ENCODE measurements at regions not wholly inside any gene's neighbourhood (a gene's known extent, or its start where the extent isn't known, plus 50 kb on each side); places are given as distances from the start of the nearest gene placed in this dataset.
A peak's percentile ranks its signal among the peaks of the same experiment; 100 is the strongest.

DNA sequence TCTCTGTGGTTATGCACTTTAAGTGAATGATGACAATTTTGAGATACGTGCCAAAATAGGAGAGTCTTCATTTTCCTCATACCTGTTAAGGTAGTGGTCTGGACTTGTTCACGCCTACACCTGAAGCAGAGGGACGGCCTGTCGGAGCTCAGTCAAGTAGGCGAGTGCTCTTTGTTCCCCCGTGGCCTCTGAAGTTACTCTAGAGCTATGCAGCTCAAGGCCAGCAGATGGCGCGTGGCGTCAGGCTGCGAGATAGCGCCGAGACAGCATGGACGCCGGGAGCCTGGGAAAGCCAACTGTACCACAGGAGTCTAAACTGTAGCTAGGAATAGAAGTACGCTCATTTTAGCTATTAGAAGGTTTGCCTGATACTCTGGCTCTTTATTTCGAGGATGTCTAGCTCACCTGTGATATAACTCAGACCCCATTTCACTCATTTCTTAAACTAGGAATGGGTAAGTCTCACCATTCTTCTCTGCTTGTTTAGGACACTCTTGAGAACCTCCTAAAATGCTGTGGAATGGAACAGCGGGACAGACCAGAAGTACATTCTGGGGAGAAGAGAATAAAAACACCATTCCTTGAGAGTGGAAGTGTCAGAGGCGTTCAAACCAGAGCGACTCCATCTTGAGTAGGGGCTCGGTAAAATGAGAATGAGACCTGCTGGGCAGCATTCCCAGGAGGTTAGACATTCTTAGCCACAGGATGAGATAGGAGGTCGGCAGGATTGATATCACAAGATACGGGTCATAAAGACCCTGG, 267.4 kb upstream of the HMGA2 start:
- DNase-seq = peak; percentile 50

DNA sequence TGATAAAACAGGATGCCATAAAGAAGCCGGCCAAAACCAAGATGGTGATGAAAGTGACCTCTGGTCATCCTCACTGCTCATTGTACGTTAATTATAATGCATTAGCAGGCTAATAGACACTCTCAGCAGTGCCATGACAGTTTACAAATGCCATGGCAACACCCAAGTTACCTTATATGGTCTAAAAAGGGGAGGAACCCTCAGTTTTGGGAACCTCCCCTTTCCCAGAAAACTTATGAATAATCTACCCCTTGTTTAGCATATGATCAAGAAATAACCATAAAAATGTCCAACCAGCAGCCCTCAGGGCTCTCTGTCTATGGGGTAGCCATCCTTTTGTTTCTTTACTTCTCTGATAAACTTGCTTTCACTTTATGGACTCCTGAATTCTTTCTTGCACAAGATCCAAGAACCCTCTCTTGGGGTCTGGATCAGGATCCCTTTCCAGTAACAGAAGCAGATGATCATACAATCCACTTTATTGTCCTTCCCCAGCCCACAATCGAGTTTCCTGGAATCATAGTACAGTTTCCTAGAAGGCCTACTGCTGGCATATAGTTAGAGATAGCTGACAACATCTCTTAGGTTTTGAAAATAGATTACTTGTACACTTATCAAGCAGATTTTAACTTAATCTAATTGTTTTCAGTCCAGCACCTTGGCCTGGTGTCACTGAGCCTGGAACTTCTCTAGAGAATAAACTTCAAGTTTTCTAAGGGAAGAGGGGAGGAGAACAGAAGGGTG, 266.7 kb upstream of the HMGA2 start:
- no peak for DNase-seq

DNA sequence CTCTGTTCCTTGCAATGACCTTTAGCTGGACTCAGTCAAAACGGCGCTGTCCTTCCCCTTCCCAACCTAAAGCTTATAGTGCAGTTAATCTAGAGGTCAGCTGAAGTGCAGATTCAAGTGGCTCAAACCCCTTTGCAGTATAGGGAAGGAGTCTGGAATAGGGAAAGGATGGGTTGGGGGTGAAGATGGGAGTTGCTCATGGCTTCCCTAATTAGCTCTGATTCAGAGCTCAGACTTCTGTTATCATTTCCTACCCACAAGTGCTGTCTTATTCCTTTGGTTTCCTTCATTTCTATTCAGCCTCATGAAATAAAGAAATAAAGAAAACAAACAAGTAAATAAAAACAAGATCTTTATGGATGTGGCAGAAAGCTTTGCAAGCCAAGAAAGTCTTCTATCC, 264.0 kb upstream of the HMGA2 start:
- DNase-seq = no peak

DNA sequence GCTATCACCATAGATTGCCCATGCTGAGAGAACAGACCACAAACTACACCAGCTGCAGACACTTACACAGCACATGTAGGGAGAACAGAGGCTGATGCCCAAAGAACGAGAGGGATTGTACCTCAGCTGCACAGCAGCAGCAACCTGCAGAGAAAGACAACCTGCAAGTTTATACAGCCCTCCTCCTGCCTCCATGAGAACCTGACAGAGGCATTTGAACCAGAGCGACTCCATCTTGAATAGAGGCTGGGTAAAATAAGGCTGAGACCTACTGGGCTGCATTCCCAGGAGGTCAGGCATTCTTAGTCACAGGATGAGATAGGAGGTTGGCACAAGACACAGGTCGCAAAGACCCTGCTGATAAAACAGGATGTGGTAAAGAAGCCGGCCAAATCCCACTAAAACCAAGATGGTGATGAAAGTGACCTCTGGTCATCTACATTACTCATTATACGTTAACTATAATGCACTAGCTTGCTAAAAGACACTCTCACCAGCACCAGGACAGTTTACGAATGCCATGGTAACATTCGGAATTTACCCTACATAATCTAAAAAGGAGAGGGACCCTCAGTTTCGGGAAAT, 262.4 kb upstream of the HMGA2 start:
- no peak for DNase-seq

DNA sequence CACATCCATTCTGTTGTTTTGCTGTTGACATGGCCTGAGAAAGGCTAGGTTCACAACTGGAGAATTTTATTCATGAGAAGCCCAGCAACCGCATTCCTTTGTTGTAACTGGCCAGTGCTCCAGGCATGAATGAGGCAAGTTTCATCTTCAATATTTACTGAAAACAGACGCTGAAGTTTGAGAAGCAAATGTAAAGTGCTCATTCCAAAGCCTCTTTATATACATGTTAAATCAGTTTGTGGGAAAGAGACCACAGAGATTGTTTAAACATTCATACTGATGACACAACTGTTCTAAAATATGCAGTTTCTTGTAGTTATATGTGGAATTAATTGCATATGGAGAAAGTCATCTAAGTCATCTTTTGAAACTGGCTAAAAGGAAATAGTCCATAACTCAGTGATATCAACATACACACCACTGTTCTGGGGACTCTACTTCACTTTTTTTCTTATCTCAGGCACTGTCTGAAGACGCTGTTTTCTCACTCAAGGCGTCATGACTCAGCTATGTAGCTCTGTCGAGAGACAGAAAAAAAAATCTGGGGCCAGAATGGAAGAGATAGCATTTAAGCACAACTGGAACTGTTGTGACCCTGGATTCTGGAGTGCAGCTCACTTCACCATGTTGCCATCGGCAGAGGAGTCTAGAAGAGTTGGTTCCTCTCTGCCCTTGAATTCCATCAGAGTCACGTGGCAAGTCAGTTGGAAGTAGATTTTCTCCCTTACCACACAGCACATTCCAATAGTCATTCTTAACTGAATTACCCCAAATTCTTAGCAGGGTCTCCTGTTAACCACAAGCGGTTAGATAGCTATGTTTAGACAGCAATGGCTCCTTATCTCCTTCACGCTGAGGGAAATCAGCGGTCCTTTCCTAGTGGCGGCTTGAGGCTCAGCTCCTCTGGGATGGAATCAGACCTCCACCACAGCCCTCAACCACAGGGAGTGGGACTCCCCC, 258.4 kb upstream of the HMGA2 start:
- no peak for DNase-seq

DNA sequence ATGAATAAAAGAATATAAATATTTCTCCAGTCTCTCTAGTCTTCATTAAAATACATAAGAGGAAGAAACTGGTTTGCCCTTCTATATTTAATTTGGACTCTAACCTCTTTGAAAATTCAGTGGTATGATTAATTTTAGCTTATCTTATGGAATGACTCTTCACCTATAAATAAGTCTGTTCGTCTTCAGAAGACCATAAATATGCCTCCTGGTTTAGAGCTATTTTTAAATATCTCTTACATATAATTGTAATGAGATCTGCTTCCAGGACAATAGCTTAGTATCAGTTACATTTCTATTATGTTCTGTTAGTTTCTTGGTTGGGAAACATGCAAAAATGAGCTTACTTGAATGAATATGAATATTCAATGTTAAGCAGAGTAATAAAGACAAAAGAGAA, 257.5 kb upstream of the HMGA2 start:
- DNase-seq = no peak

DNA sequence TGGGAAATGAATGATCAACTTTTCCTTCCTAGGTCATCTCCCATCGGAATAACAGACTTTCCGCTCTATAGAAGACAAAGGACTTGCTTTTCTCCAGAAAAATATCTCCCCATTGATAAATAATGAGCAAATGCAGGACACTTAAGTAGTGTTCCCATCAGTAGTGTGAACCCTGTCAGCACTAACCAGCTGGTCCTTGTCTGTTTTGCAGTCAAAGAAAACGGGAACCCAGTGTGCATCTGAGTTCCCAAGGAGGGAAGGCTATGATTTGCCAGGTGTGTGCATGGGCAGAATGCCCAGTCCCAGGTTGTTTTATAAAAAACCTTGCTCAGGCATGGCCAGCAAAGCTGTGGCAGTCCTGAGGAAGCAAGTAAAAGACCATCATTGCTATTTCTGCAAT, 256.5 kb upstream of the HMGA2 start:
- DNase-seq = no peak

DNA sequence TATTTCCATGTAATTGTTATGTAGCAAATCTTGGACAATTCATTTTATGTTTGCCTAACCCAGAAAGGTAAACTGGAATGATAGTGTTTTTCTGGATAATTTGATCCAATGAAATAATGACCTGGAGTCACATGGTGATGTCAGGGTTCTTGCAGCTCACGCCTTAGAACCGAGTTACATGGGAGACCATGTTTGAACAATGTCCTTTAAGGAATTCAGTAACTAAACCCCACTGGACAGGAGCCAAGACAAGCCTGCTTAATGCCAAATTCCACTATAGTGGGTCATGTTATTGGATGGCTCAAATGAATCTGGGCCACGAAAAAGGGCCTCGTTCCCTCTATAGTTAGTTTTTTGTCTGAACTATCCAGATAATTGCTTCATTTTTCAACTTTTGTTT, 255.8 kb upstream of the HMGA2 start:
- DNase-seq = no peak

DNA sequence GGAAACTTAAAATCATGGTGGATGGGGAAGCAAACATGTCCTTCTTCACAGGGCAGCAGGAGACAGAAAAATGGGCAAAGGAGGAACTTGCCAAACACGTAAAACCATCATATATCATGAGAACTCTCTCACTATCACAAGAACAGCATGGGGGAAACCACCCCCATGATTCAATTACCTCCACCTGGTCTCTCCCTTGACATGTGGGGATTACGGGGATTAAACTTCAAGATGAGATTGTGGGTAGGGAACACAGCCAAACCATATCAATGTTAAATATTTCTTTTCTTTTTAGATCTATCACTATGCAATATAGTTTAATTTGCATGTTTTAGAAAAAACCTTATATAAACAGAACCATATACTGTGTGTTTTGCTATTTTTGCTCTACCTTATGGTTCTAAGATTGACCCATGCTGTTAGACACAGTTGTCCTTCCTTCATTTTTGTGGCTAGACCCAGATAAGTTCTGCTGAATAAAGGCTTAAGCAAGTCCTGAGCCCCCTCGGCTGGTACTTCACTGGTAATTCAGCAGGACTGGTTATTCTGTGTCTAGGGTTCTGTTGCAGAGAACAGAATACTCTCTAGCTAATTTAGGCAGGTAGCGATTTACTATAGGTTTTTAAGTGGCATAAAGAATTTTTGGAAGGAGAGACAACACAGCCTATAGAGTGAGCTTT, 253.7 kb upstream of the HMGA2 start:
- no peak for DNase-seq

DNA sequence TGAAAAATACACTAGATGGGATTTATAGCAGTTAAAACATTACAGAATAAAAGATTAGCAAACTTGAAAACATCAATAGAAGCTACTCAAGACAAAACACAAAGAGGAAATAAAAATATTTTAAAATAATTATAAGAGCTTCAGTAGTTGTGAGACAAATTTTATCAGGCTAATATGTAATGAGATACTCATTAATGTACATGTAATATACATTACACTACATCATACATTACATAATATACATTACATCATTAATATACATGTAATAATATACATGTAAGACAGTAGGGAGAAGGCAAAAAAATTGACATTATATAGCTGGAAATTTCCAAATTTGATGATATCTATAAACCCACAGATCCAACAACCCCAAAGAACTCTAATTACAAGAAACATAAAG, 249.4 kb upstream of the HMGA2 start:
- DNase-seq = no peak

DNA sequence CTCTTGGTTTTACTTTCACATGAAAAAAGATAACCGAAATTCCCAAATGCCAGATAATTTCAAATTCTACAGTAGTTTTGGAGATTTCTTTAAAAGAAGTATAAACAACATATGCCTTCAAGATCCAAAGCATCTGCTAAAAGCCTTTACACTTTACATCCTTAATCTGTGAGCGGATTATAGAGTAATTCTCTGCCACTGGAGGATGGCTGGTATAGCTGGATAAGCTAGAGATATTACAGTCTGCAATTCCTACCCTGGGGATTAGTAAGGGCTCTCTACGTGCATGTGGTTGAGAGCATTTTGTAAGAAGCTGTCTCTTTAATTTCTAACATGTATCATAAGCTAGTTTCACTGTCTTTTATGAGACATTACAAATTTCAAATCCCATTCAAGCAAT, 240.3 kb upstream of the HMGA2 start:
- no peak for DNase-seq

DNA sequence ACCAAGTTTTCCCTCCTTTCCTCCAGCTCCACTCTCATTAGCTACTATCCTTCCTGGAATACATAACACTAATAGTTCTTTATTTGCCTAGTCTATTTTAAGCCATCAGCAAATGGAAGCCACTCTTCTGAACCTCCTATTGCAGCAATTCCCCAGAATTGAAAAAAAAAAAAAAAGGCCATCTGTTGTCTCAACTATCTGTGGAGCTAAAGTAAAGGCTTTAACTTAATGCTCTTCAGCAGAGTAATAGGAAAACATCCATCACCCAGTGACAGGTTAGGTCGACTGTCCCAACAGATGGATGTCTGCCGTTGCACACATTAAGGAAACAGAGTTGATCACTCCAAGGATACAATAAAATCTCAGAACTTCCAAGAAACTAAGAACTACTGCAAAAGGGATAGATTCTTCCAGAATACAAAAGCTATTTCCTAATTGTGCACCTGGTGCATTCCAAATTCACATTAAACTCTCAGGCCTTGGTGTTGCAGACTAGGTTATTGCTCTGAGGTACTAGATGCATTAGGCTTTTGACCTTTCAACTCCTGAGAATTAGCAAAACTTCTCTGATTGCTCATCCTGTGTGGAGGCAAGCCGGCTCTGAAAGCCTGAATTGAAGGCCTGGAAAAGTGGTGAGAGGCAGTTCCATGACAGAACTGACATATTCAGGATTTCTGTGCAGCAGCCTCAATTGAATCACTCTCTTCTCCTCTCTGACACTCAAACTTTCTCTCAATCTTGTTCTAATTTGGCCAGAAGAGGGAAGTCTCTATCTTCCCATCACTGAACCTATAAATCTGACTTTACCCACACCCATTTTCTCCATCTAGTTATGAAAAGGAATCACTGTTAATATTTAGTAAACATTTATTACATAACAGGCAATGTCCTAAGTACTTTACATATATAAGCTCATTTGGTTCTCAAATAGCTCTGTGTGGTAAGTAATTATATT, 238.4 kb upstream of the HMGA2 start:
- DNase-seq = peak; percentile 57

DNA sequence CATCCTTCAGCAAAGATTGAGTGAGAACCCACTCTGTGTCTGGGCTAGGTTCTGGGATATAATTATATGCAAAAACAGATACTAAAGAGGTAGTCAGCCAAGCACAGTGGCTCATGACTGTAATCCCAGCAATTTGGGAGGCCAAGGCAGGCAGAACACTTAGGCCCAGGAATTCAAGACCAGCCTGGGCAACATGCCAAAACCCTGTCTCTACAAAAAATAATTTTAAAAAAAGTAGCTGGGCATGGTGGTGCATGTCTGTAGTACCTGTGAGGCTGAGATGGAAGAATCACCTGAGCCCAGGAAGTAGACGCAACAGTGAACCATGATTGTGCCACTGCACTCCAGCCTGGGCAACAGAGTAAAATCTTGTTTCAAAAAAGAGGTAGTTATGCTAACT, 237.5 kb upstream of the HMGA2 start:
- no peak for DNase-seq

DNA sequence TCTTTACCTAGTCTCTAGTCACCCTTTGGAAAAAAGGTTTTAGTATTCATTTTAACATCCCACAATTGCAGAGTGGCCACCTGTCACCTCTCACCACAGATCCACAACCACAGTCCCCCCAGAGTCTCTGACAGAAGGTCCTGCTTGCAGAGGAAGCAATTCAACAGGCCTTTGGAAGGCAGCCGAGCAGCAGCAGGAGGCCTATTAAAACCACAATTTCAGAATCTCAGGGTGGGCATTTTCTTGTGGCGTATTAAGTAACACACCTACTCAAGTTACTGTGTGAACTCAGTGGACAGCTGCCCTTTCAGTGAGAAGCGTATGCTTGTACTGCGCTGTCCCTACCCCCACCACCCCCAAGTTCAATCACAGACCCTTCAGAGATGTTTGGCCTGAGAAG, 234.0 kb upstream of the HMGA2 start:
- DNase-seq = peak; percentile 53

DNA sequence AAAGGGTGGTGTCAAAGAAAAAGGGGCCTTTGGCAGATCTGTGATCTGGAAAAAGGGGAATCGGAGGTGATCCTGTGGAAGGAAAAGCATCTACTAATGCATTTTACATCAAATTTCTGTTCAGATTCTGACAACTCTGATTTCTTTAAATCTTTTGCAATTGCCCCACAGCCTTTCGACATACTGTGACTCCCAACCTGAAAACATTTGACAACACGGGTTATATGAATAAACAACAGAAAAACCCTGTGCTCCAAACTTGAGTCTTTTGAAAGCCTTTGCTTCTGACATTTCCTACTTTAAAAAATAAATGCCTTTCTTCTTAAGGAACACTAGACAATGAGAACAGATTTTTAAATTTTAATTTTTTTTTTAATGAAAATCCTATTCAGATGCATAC, 231.9 kb upstream of the HMGA2 start:
- DNase-seq = no peak

DNA sequence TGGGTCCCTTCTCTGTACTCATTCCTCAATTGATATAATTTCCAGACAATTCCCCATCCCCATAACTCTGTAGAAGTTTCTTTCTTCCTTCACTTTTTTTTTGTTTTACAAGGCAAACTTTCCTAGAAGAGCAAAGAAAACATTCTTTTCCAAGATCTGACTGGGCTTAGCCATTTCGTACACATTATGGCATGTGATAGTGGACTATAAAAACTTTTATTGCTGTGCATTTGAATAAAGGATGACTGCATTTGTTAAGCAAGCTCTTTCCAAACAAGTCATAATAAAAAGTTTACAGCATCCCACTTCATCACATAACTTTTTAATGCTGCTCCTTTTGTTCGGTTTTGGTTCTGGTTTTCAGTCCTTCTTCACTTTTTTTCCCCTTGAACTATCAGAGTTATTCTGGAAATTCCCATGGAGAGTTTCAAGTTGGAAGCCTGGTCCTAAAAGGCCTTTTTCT, 231.0 kb upstream of the HMGA2 start:
- no peak for DNase-seq

DNA sequence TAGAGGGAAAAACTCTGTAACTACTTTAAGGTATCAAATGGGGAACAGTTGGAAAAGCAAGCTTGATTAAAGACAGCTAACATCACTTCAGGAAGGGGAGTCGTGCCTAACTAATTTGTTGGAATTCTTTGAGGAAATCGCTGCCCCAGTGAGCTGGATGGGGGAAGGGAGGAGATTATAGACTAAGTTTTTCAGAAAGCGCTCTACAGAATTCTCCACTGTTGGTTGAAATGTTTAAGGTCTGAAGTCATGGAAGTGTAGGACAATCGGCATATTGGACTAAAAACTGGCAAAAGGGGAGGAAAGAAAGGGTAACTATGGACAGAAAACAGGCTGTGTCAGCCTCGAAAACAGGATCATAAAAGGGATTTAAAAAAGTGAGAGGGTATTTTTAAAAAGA, 229.9 kb upstream of the HMGA2 start:
- no peak for DNase-seq

DNA sequence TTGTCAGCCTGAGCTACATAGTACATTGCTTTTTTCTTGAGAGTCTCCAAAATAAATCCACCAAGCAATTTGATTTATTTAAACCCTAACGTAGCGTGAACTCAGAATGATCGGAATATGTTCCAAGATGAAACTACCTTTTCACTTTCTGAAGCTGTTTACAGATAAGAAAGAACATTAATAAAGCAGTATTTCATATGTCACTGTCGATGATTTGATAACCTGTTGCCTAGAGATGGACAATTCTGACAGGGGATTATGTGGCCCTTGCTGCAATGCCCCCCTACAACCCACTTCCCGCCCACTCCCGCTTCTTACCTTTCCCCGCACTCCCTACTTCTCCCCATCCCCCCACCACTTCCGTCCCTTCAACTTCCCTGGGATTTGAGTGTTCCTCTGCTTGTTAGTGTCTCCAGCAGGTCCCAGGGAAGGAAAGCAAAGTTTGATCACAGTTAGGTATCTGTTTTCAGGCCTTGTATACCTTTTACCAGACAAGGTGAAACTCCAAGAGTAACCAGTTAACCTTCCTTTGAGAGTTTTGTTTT, 229.2 kb upstream of the HMGA2 start:
- no peak for DNase-seq

DNA sequence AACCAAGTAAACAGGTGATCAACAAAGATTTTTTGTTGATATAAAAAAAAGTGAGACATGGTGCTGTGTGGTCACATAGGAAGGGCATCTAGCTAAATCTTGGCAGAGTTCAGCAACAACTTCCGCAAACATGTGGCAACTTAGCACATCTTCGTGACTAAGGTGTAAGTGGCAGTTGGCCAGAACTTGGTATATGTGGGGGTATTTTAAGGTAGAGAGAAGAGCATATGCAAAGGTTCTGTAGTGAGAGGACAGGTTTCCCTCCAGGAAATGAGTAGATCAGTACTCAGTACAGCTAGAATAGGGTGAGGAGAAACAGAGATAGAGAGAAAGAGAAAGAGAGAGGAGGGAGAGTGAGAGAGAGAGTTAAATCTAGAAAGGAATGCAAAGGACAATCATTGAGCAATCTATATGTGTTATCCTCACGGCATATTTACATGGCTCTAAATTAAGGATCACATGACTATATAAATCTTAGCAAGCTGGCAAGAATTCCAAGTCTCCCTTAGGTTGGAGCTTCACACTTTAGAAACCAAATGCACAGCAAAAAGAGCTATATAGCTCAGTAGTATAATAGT, 227.7 kb upstream of the HMGA2 start:
- DNase-seq = no peak

DNA sequence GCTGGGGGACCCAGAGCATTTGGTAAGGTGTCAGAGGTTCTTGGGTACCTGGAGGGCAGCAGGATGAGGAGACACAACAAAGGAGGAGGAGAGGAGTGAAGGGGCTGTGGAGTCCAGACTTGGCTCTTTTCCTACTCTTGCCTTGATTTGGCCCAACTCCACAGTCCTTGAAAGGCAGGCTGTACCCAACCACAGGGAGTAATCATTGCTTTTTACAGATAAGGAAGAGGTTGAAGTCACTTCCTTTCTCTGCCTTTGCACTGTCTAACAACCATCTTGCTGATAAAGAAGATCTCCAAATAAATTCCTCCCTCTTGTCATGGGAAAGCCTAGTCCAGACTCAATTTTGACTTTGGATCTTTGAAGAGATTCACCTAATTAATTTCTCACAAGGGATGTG, 226.8 kb upstream of the HMGA2 start:
- DNase-seq = no peak

DNA sequence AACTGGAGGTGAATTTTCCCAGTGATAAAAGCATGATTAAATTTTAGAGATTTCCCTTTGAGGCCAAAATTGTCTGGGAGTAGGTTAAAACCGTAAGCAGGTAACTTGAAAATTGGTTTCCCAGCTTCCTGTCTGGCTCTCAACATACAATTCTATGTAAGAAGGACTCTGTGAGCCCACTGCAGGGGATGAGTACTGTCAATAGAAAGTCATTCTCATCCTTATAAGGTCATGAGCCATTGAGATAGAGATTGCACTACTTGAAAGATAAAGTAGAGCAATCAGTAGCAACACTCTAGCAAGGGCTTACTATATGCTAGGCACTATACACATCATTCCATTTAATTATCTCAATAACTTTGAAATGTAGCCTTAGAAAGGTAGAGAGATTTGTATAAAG, 225.6 kb upstream of the HMGA2 start:
- DNase-seq = no peak

All from NCI-H2171 (cell line).